ENCODE measurements at regions not wholly inside any gene's neighbourhood (a gene's known extent, or its start where the extent isn't known, plus 50 kb on each side); places are given as distances from the start of the nearest gene placed in this dataset.

GRCh38 chr3:5401002-5401401 lies 213.5 kb downstream of the EDEM1 start:
- TF ChIP-seq CTCF (conservative IDR thresholded peaks at IDR 0.05) (no peak), EZH2 (IDR thresholded peaks at IDR 0.05; ENCODE audit: low read depth) (no peak)
